IPS DF 4.7 (cell line): ENCODE measurements at regions not wholly inside any gene's neighbourhood (a gene's known extent, or its start where the extent isn't known, plus 50 kb on each side); places are given as distances from the start of the nearest gene placed in this dataset.
"Not testable (repeated sequence)": the region's sequence is repeated elsewhere in the genome, so short reads cannot be mapped to it uniquely, and the experiment has no call there.

Source experiments
- DNase-seq: peaks from one replicate; pipeline ENCODE4 v3.0.0-alpha.2; 2013; ENCODE audit warnings: low spot score; ENCODE audit errors: extremely low read depth

- DNase-seq: no peak
Observed at GRCh38 chr9:3660936-3661335, 135.1 kb upstream of the RFX3 start.

- no peak for DNase-seq
Observed at GRCh38 chr9:3659647-3660046, 133.8 kb upstream of the RFX3 start.

GRCh38 chr9:3658964-3659363 is 133.2 kb upstream of the RFX3 start:
- no peak for DNase-seq

GRCh38 chr9:3656224-3656623 is 130.4 kb upstream of the RFX3 start:
- no peak for DNase-seq

- no peak for DNase-seq
Observed at GRCh38 chr9:3650994-3651622, 125.3 kb upstream of the RFX3 start.

GRCh38 chr9:3648722-3649246 is 123.0 kb upstream of the RFX3 start:
- no peak for DNase-seq

GRCh38 chr9:3648266-3648665 is 122.5 kb upstream of the RFX3 start:
- no peak for DNase-seq

GRCh38 chr9:3647652-3648051 is 121.9 kb upstream of the RFX3 start:
- no peak for DNase-seq

- no peak for DNase-seq
Observed at GRCh38 chr9:3646226-3646625, 120.4 kb upstream of the RFX3 start.

GRCh38 chr9:3642075-3642474 is 116.3 kb upstream of the RFX3 start:
- not testable (repeated sequence) for DNase-seq

- DNase-seq: no peak
Observed at GRCh38 chr9:3629495-3629894, 103.7 kb upstream of the RFX3 start.

- DNase-seq: no peak
Observed at GRCh38 chr9:3628239-3628638, 102.4 kb upstream of the RFX3 start.

GRCh38 chr9:3608011-3608410 is 82.2 kb upstream of the RFX3 start:
- no peak for DNase-seq

- DNase-seq: no peak
Observed at GRCh38 chr9:3600672-3601071, 74.9 kb upstream of the RFX3 start.

GRCh38 chr9:3597792-3598191 is 72.0 kb upstream of the RFX3 start:
- DNase-seq: no peak

GRCh38 chr9:3586066-3586465 is 60.3 kb upstream of the RFX3 start:
- DNase-seq: no peak

- no peak for DNase-seq
Observed at GRCh38 chr9:3585606-3586005, 59.8 kb upstream of the RFX3 start.

GRCh38 chr9:3578786-3579185 is 53.0 kb upstream of the RFX3 start:
- DNase-seq: no peak

GRCh38 chr9:3576328-3576727 is 50.5 kb upstream of the RFX3 start:
- DNase-seq: no peak

- DNase-seq: no peak
Observed at GRCh38 chr9:3575821-3576220, 50.0 kb upstream of the RFX3 start.
